GM06990 (cell line): ENCODE measurements at regions not wholly inside any gene's neighbourhood (a gene's known extent, or its start where the extent isn't known, plus 50 kb on each side); places are given as distances from the start of the nearest gene placed in this dataset.
"Not testable (repeated sequence)": the region's sequence is repeated elsewhere in the genome, so short reads cannot be mapped to it uniquely, and the experiment has no call there.

ENCODE experiments used
- DNase-seq: peaks from one replicate; pipeline ENCODE4 v3.0.0-alpha.2; 2011; ENCODE audit not compliant: insufficient read length; ENCODE audit errors: extremely low read depth
- H3K27me3 ChIP-seq: replicated peaks from 2 replicates; pipeline ENCODE4 v1.6.0; 2011; ENCODE audit warnings: low read length; ENCODE audit not compliant: control insufficient read depth, insufficient read depth
- H3K36me3 ChIP-seq: 2 replicates; pipeline ENCODE4 v1.5.1; 2011; ENCODE audit warnings: low read length; ENCODE audit not compliant: control insufficient read depth, insufficient read depth
- H3K4me3 ChIP-seq: replicated peaks from 2 replicates; pipeline ENCODE4 v1.5.1; 2011; ENCODE audit warnings: low read depth, mild to moderate bottlenecking, control low read depth, low read length
- TF ChIP-seq, protein P1 (sequence below): IDR thresholded peaks from 2 replicates; pipeline ENCODE4 v1.5.1; 2011; ENCODE audit warnings: low read length, control low read depth, mild to moderate bottlenecking, inconsistent platforms; ENCODE audit not compliant: insufficient read depth, poor library complexity, severe bottlenecking

DNA sequence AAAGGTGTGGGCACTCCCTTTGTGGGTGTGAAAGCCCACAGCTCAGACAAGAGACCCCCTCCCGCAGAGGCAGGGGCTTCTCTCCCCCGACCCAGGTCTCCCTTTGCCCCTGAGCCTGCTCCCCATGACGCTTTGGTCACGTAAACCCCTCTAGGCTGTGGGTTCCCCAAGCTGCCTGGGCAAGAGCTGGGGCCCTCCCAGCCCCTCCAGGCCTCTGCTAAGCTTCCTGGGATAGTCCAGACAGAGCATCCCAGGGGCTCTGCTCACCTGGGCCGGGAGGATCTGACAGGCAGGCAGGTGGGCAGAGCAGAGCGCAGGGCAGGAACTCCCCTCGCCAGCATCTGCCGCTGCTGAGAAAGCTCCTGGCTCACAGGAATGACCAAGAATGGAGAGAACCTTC lies 177.3 kb downstream of the BANP start:
- Histone ChIP-seq H3K27me3 (no peaks in the 10 kb centered on the region), H3K36me3 (no peaks in the 10 kb centered on the region), H3K4me3 (no peak overlapping the region)
- TF ChIP-seq, protein P1, sequence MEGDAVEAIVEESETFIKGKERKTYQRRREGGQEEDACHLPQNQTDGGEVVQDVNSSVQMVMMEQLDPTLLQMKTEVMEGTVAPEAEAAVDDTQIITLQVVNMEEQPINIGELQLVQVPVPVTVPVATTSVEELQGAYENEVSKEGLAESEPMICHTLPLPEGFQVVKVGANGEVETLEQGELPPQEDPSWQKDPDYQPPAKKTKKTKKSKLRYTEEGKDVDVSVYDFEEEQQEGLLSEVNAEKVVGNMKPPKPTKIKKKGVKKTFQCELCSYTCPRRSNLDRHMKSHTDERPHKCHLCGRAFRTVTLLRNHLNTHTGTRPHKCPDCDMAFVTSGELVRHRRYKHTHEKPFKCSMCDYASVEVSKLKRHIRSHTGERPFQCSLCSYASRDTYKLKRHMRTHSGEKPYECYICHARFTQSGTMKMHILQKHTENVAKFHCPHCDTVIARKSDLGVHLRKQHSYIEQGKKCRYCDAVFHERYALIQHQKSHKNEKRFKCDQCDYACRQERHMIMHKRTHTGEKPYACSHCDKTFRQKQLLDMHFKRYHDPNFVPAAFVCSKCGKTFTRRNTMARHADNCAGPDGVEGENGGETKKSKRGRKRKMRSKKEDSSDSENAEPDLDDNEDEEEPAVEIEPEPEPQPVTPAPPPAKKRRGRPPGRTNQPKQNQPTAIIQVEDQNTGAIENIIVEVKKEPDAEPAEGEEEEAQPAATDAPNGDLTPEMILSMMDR, result no peak
- no peak for DNase-seq

DNA sequence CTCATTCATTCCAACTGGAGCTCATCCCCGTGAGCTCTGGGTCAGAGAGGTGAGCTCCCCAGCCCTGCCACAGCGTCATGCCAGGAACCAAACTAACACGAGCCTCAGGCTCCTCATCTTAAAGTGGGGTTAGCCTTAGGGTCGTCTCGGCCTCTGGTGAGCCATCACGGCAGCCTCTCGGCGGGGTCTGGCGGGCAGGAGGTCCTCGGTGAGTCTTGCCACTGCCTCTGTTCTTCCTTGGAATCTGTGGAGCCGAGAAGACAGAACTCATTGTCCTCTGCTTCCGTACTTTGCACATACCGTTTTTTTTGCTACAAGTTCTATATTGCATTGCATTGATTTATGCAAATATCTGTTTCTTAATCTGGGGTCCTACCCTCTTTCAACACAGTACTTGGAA lies 177.9 kb downstream of the BANP start:
- not testable (repeated sequence) for H3K36me3 ChIP-seq, H3K4me3 ChIP-seq, DNase-seq, H3K27me3 ChIP-seq

DNA sequence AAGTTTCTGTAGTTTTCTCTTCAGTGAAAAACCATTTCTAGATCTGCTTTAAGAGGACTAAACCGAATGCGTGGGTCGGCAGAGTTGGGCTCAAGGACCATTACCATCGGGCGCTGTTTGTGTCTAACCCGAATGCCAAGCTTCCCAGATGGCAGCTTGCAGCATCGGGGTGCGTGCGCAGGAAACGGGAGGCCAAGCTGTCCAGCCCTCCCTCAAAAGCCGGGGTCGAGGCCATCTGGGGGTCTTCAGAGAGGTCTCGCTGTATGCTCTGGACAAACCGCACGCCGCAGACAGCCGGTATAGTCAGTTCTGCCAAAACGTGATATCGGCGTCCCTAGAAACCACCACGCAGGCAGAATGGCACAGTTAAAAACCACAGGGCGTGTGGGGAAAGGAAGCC lies 178.8 kb downstream of the BANP start:
- H3K27me3 ChIP-seq, result no peaks in the 10 kb centered on the region
- no peak for DNase-seq
- TF ChIP-seq, protein P1, result no peak
- H3K4me3 ChIP-seq, result no peak overlapping the region
- no peaks in the 10 kb centered on the region for H3K36me3 ChIP-seq

DNA sequence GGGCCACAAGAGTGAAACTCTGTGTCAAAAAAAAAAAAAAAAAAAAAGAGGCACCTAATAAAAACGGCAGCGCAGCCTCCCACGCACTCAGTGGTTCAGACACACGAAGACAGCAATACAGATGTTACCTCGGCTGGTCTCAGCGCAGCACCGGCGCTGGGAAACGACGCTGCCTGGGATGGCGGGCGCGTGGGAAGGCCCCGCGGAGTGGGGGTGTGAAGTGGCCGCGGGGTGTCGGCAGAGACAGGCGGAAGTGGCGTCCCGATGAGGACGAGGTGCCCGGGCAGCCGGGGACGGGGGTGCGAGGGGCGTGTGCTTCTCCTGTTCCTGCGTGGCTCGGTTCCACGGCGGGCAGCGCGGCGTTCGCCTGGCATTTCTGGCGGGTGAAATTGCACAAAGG lies 179.4 kb downstream of the BANP start:
- TF ChIP-seq, protein P1, result no peak
- no peak for DNase-seq
- Histone ChIP-seq H3K27me3 (no peaks in the 10 kb centered on the region), H3K36me3 (no peaks in the 10 kb centered on the region), H3K4me3 (no peak overlapping the region)

DNA sequence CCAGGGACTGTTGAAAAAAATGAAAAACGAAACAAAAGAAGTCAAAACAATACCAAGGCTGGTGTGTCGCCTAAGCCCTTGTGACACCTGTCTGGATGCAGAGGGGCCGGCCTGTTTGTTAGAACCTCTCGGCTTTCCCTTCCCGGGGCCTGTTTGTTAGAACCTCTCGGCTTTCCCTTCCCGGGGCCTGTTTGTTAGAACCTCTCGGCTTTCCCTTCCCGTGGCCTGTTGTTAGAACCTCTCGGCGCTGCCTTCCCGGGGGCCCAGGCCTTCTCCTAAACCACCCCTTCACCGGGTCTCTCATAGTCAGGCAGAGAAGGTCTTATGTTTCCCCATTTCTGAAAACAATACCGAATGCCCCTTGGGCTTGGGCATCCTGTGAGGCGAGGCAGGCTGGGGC lies 180.0 kb downstream of the BANP start:
- TF ChIP-seq, protein P1, result no peak
- Histone ChIP-seq H3K27me3 (no peaks in the 10 kb centered on the region), H3K36me3 (no peaks in the 10 kb centered on the region), H3K4me3 (no peak overlapping the region)
- DNase-seq, result no peak

DNA sequence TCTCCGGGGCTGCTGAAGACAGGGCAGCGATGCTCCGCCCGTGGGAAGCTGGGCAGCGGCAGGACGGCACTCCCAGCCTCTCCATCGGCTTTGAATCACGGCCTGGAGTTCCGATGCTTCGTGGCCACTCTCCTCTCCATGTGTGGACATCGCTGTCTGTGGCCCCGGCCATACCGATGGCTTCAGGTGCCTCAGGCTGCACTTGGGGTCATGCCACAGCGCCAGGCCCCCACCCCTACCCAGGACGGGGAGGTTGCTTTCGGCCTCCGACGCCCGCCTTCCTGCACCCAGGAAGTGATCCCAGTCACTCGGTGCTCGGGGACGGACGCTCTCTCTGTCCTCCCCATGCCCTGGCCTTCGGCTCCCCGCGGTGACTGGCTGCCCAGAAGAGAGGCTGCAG lies 180.7 kb downstream of the BANP start:
- Histone ChIP-seq H3K4me3 (no peak overlapping the region), H3K27me3 (no peaks in the 10 kb centered on the region), H3K36me3 (no peaks in the 10 kb centered on the region)
- no peak for DNase-seq
- TF ChIP-seq, protein P1, result no peak
